CD4-positive, alpha-beta T cell (primary cell): ENCODE measurements at regions not wholly inside any gene's neighbourhood (a gene's known extent, or its start where the extent isn't known, plus 50 kb on each side); places are given as distances from the start of the nearest gene placed in this dataset.

Source experiments
- ATAC-seq: fragments of 200-7000 bp; cut with Tn5 transposase; one replicate; pipeline ENCODE4 v1.10.0; 2022; ENCODE audit warnings: mild to moderate bottlenecking; ENCODE audit not compliant: poor library complexity
- CTCF ChIA-PET: fragments of 350-600 bp; sonication (Branson Sonifier 250); formaldehyde crosslinking; loops from one replicate; lab custom pipeline; 2021; ENCODE audit warnings: antibody characterized with exemption, inconsistent platforms; lab: Charles Lee
- POLR2A ChIA-PET: fragments of 350-600 bp; sonication (Branson Sonifier 250); formaldehyde crosslinking; loops from one replicate; lab custom pipeline; 2021; ENCODE audit warnings: antibody characterized with exemption, inconsistent platforms; lab: Charles Lee
- DNase-seq, 14 experiments: peaks; one replicate each; pipeline ENCODE4 v3.0.0-alpha.2; 2013 to 2020; ENCODE audit warnings: mixed read lengths in 2 of 14
- H3K27ac ChIP-seq, 2 donors: one replicate each; pipeline versions ENCODE4 v1.5.1 to v1.7.0; 2013; ENCODE audit warnings: low read length in 2 of 2, low read depth in 1 of 2, mild to moderate bottlenecking in 1 of 2
- H3K27me3 ChIP-seq, 2 experiments: 1 replicate in 1 of 2; 2 replicates in 1 of 2; pipeline versions ENCODE4 v1.6.1 to v1.7.0; 2013; ENCODE audit warnings: low read length in 2 of 2, control low read depth in 1 of 2, mild to moderate bottlenecking in 1 of 2, moderate library complexity in 1 of 2; ENCODE audit not compliant: insufficient read depth in 2 of 2, control insufficient read depth in 1 of 2
- H3K36me3 ChIP-seq: one replicate; pipeline ENCODE4 v1.6.1; 2013; ENCODE audit warnings: low read length, control low read depth; ENCODE audit not compliant: insufficient read depth
- H3K4me1 ChIP-seq: one replicate; pipeline ENCODE4 v1.6.1; 2013; ENCODE audit warnings: low read length, control low read depth; ENCODE audit not compliant: insufficient read depth
- H3K4me3 ChIP-seq: one replicate; pipeline ENCODE4 v1.5.1; 2013; ENCODE audit warnings: mild to moderate bottlenecking, low read length, moderate library complexity
- H3K9me3 ChIP-seq, 2 experiments: 1 replicate in 1 of 2; 2 replicates in 1 of 2; pipeline versions ENCODE4 v1.6.1 to v1.7.0; 2013; ENCODE audit warnings: low read length in 2 of 2, mild to moderate bottlenecking in 2 of 2, control low read depth in 1 of 2, moderate library complexity in 1 of 2; ENCODE audit not compliant: control insufficient read depth in 1 of 2, insufficient read depth in 1 of 2
- H3K27ac Mint-ChIP-seq: one replicate; pipeline ENCODE4 v1.8.0; 2020; ENCODE audit warnings: mixed read lengths
- H3K27me3 Mint-ChIP-seq: one replicate; pipeline ENCODE4 v1.8.0; 2021; ENCODE audit warnings: mixed read lengths
- H3K36me3 Mint-ChIP-seq: one replicate; pipeline ENCODE4 v1.8.0; 2021; ENCODE audit warnings: low read depth, mixed read lengths
- H3K4me1 Mint-ChIP-seq: one replicate; pipeline ENCODE4 v1.8.0; 2021; ENCODE audit warnings: low read depth, mixed read lengths
- H3K4me3 Mint-ChIP-seq: one replicate; pipeline ENCODE4 v1.8.0; 2020; ENCODE audit warnings: mild to moderate bottlenecking, mixed read lengths
- H3K9me3 Mint-ChIP-seq: one replicate; pipeline ENCODE4 v1.8.0; 2020; ENCODE audit warnings: mixed read lengths
- intact Hi-C, 2 experiments: fragments of 100-400 bp; cut with DNase I in 1 of 2; cut with micrococcal nuclease in 1 of 2; formaldehyde crosslinking; loops; one replicate each; pipeline versions ENCODE4 v1.15.1 to v1.9.0; 2023 to 2025; cut with DNase I, micrococcal nuclease
- TF ChIP-seq, protein P1 (sequence below): fragments of 200-600 bp; IDR thresholded peaks from one replicate; pipeline ENCODE4 v1.8.0; 2022; ENCODE audit warnings: antibody characterized with exemption, mild to moderate bottlenecking

DNA sequence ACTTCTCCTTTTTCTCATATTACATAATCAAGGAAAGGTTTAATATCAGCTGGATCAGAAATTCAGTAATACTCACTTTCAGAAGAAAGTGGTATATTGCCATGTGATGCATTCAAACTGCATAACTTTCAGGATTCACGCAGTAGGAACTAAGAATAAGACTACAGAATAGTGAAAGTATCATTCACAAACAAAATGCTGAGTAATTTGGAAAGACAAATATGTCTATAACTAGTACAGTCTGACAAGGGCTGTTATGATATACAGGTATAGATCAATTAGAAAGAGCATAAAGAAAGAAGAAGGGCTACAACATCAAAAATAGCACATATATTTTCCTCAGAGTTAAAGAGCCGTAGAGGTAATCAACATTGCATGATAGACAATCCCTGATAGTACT lies 871.5 kb upstream of the TMPRSS15 start:
- H3K9me3 Mint-ChIP-seq = peaks cover 8% of the 10 kb centered on the region
- Histone ChIP-seq H3K36me3 (no peaks in the 10 kb centered on the region), H3K27ac (no peak overlapping the region), H3K9me3 (no peaks in the 10 kb centered on the region), H3K4me3 (no peak overlapping the region), H3K27me3 (no peaks in the 10 kb centered on the region), H3K4me1 (no peaks in the 10 kb centered on the region)
- CTCF ChIA-PET = no interaction called here
- no peaks in the 10 kb centered on the region for H3K36me3 Mint-ChIP-seq
- H3K4me1 Mint-ChIP-seq = no peaks in the 10 kb centered on the region
- no peak for ATAC-seq
- H3K4me3 Mint-ChIP-seq = no peak overlapping the region
- H3K27ac Mint-ChIP-seq = no peak overlapping the region
- no peak for DNase-seq
- POLR2A ChIA-PET = no interaction called here
- H3K27me3 Mint-ChIP-seq = no peaks in the 10 kb centered on the region
- intact Hi-C loops = no loop called here
- TF ChIP-seq, protein P1, sequence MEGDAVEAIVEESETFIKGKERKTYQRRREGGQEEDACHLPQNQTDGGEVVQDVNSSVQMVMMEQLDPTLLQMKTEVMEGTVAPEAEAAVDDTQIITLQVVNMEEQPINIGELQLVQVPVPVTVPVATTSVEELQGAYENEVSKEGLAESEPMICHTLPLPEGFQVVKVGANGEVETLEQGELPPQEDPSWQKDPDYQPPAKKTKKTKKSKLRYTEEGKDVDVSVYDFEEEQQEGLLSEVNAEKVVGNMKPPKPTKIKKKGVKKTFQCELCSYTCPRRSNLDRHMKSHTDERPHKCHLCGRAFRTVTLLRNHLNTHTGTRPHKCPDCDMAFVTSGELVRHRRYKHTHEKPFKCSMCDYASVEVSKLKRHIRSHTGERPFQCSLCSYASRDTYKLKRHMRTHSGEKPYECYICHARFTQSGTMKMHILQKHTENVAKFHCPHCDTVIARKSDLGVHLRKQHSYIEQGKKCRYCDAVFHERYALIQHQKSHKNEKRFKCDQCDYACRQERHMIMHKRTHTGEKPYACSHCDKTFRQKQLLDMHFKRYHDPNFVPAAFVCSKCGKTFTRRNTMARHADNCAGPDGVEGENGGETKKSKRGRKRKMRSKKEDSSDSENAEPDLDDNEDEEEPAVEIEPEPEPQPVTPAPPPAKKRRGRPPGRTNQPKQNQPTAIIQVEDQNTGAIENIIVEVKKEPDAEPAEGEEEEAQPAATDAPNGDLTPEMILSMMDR = no peak

DNA sequence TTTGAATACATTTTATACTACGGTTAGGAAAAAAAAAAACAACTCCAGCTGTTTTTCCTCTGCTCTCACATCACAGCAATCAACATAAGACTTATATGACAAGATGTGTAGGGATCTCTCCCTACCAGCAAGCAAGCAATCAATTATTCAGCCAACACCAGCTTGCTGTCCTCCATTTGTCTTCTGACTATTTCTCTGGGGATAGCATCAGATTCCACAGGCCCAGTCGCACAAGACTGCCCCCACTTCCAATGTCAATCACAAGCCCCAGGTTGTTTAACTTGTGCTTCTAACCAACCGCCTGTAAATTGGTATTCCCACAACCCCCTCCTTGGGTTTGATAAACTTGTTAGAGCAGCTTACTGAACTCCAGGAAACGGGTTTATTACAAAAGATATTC lies 873.1 kb upstream of the TMPRSS15 start:
- Histone ChIP-seq H3K36me3 (no peaks in the 10 kb centered on the region), H3K9me3 (peaks cover under 1 to 4% of the 10 kb centered on the region in 2 experiments), H3K27ac (no peak overlapping the region), H3K4me3 (no peak overlapping the region), H3K4me1 (no peaks in the 10 kb centered on the region), H3K27me3 (no peaks in the 10 kb centered on the region)
- Mint-ChIP-seq H3K27ac (no peak overlapping the region), H3K9me3 (peaks cover 13% of the 10 kb centered on the region), H3K4me1 (no peaks in the 10 kb centered on the region), H3K27me3 (no peaks in the 10 kb centered on the region), H3K4me3 (no peak overlapping the region), H3K36me3 (no peaks in the 10 kb centered on the region)
- TF ChIP-seq, protein P1 = no peak
- ATAC-seq = no peak
- intact Hi-C loops = no loop called here
- no peak for DNase-seq
- POLR2A ChIA-PET = no interaction called here
- CTCF ChIA-PET = no interaction called here

DNA sequence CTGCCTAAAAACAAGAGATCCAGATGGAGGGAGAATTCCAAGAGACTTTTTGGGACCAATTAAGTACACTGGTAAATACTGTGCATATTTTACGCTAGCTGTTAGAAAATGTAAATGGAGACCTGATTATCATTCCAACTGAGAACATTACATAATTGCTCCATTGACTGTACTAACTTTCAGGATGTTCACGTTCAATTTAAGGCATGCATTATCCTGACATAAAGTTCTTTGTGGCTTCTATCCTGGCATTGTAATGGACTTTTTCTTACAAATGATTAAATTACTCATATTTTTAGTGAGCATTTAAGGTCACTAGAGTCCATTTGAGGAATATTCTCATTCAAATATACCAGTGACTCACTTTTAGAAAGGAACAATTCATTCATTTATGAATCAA lies 883.3 kb upstream of the TMPRSS15 start:
- POLR2A ChIA-PET = no interaction called here
- Mint-ChIP-seq H3K27me3 (no peaks in the 10 kb centered on the region), H3K36me3 (no peaks in the 10 kb centered on the region), H3K4me1 (no peaks in the 10 kb centered on the region), H3K27ac (no peak overlapping the region), H3K4me3 (no peak overlapping the region), H3K9me3 (peaks cover 6% of the 10 kb centered on the region)
- H3K4me3 ChIP-seq = no peak overlapping the region
- DNase-seq = no peak
- intact Hi-C loops = no loop called here
- CTCF ChIA-PET = no interaction called here
- ATAC-seq = no peak
- H3K27me3 ChIP-seq = no peaks in the 10 kb centered on the region
- H3K27ac ChIP-seq = no peak overlapping the region
- H3K4me1 ChIP-seq = no peaks in the 10 kb centered on the region
- H3K9me3 ChIP-seq = peaks cover 0 to 16% of the 10 kb centered on the region in 2 experiments
- H3K36me3 ChIP-seq = no peaks in the 10 kb centered on the region
- TF ChIP-seq, protein P1 = no peak
